ENCODE measurements at regions not wholly inside any gene's neighbourhood (a gene's known extent, or its start where the extent isn't known, plus 50 kb on each side); places are given as distances from the start of the nearest gene placed in this dataset.
"Not testable (repeated sequence)": the region's sequence is repeated elsewhere in the genome, so short reads cannot be mapped to it uniquely, and the experiment has no call there.

GRCh38 chr7:65551042-65551441 lies 177.4 kb downstream of the ZNF92 start:
- H3K9me3 ChIP-seq; H3K27ac Mint-ChIP-seq; CTCF ChIA-PET; H3K27ac ChIP-seq (ENCODE audit: low read length); H3K27me3 ChIP-seq (replicated peaks in 1 of 2; ENCODE audit: control insufficient read depth in 2 of 2, extremely low read depth in 1 of 2, insufficient read depth in 2 of 2, low read length in 1 of 2); DNase-seq; POLR2A ChIA-PET; ATAC-seq (replicated peaks in 1 of 4); H3K4me3 ChIP-seq (ENCODE audit: control insufficient read depth in 1 of 2, extremely low read depth in 1 of 2, low read length in 1 of 2); H3K27me3 Mint-ChIP-seq; H3K4me1 ChIP-seq (ENCODE audit: control insufficient read depth in 1 of 2, extremely low read depth in 1 of 2, insufficient read depth in 2 of 2, low read length in 2 of 2); H3K9me3 Mint-ChIP-seq; H3K36me3 ChIP-seq (ENCODE audit: control insufficient read depth in 2 of 2, extremely low read depth in 1 of 2, insufficient read depth in 1 of 2, low read length in 1 of 2); H3K36me3 Mint-ChIP-seq; H3K4me1 Mint-ChIP-seq; H3K4me3 Mint-ChIP-seq: not testable (repeated sequence)
- no CpG with 5 or more reads among the region's 1 CpG for WGBS (ENCODE audit: insufficient coverage)

GRCh38 chr7:65554553-65555476 lies 181.2 kb downstream of the ZNF92 start:
- H3K4me1 Mint-ChIP-seq; H3K27ac ChIP-seq (ENCODE audit: low read length); H3K27me3 ChIP-seq (replicated peaks in 1 of 2; ENCODE audit: control insufficient read depth in 2 of 2, extremely low read depth in 1 of 2, insufficient read depth in 2 of 2, low read length in 1 of 2); ATAC-seq (replicated peaks in 1 of 4); H3K9me3 Mint-ChIP-seq; H3K27ac Mint-ChIP-seq; POLR2A ChIA-PET; DNase-seq; H3K4me3 ChIP-seq (ENCODE audit: control insufficient read depth in 1 of 2, extremely low read depth in 1 of 2, low read length in 1 of 2); H3K27me3 Mint-ChIP-seq; H3K4me3 Mint-ChIP-seq; H3K4me1 ChIP-seq (ENCODE audit: control insufficient read depth in 1 of 2, extremely low read depth in 1 of 2, insufficient read depth in 2 of 2, low read length in 2 of 2); H3K36me3 ChIP-seq (ENCODE audit: control insufficient read depth in 2 of 2, extremely low read depth in 1 of 2, insufficient read depth in 1 of 2, low read length in 1 of 2); CTCF ChIA-PET; H3K36me3 Mint-ChIP-seq; H3K9me3 ChIP-seq: not testable (repeated sequence)
- no CpG with 5 or more reads among the region's 85 CpGs for WGBS (ENCODE audit: insufficient coverage)

GRCh38 chr7:65558584-65558983 lies 184.9 kb downstream of the ZNF92 start:
- H3K27ac ChIP-seq (ENCODE audit: low read length); H3K36me3 Mint-ChIP-seq; H3K4me3 Mint-ChIP-seq; H3K9me3 ChIP-seq; H3K36me3 ChIP-seq (ENCODE audit: control insufficient read depth in 2 of 2, extremely low read depth in 1 of 2, insufficient read depth in 1 of 2, low read length in 1 of 2); H3K4me3 ChIP-seq (ENCODE audit: control insufficient read depth in 1 of 2, extremely low read depth in 1 of 2, low read length in 1 of 2); POLR2A ChIA-PET; H3K27me3 ChIP-seq (replicated peaks in 1 of 2; ENCODE audit: control insufficient read depth in 2 of 2, extremely low read depth in 1 of 2, insufficient read depth in 2 of 2, low read length in 1 of 2); H3K27me3 Mint-ChIP-seq; CTCF ChIA-PET; DNase-seq; ATAC-seq (replicated peaks in 1 of 4); H3K4me1 Mint-ChIP-seq; H3K27ac Mint-ChIP-seq; H3K4me1 ChIP-seq (ENCODE audit: control insufficient read depth in 1 of 2, extremely low read depth in 1 of 2, insufficient read depth in 2 of 2, low read length in 2 of 2); H3K9me3 Mint-ChIP-seq: not testable (repeated sequence)
- WGBS (ENCODE audit: insufficient coverage): no CpG with 5 or more reads among the region's 4 CpGs

- H3K4me1 ChIP-seq (ENCODE audit: control insufficient read depth in 1 of 2, extremely low read depth in 1 of 2, insufficient read depth in 2 of 2, low read length in 2 of 2); H3K36me3 ChIP-seq (ENCODE audit: control insufficient read depth in 2 of 2, extremely low read depth in 1 of 2, insufficient read depth in 1 of 2, low read length in 1 of 2); ATAC-seq (replicated peaks in 1 of 4); H3K9me3 Mint-ChIP-seq; H3K9me3 ChIP-seq; H3K27me3 Mint-ChIP-seq; H3K4me3 ChIP-seq (ENCODE audit: control insufficient read depth in 1 of 2, extremely low read depth in 1 of 2, low read length in 1 of 2); H3K27ac Mint-ChIP-seq; POLR2A ChIA-PET; H3K36me3 Mint-ChIP-seq; DNase-seq; H3K4me1 Mint-ChIP-seq; H3K27me3 ChIP-seq (replicated peaks in 1 of 2; ENCODE audit: control insufficient read depth in 2 of 2, extremely low read depth in 1 of 2, insufficient read depth in 2 of 2, low read length in 1 of 2); CTCF ChIA-PET; H3K27ac ChIP-seq (ENCODE audit: low read length); H3K4me3 Mint-ChIP-seq: not testable (repeated sequence)
- WGBS (ENCODE audit: insufficient coverage): no CpG with 5 or more reads among the region's 6 CpGs
These were observed 188.2 kb downstream of the ZNF92 start for GRCh38 chr7:65561786-65562372.

GRCh38 chr7:65562522-65562921 lies 188.9 kb downstream of the ZNF92 start:
- H3K27me3 ChIP-seq (replicated peaks in 1 of 2; ENCODE audit: control insufficient read depth in 2 of 2, extremely low read depth in 1 of 2, insufficient read depth in 2 of 2, low read length in 1 of 2); ATAC-seq (replicated peaks in 1 of 4); H3K27ac Mint-ChIP-seq; H3K4me3 Mint-ChIP-seq; H3K9me3 Mint-ChIP-seq; H3K4me1 Mint-ChIP-seq; CTCF ChIA-PET; H3K36me3 Mint-ChIP-seq; H3K9me3 ChIP-seq; H3K4me3 ChIP-seq (ENCODE audit: control insufficient read depth in 1 of 2, extremely low read depth in 1 of 2, low read length in 1 of 2); H3K27me3 Mint-ChIP-seq; H3K27ac ChIP-seq (ENCODE audit: low read length); POLR2A ChIA-PET; H3K4me1 ChIP-seq (ENCODE audit: control insufficient read depth in 1 of 2, extremely low read depth in 1 of 2, insufficient read depth in 2 of 2, low read length in 2 of 2); H3K36me3 ChIP-seq (ENCODE audit: control insufficient read depth in 2 of 2, extremely low read depth in 1 of 2, insufficient read depth in 1 of 2, low read length in 1 of 2): not testable (repeated sequence)
- DNase-seq: peak in 1 of 35 experiments; percentile 0
- no CpG with 5 or more reads among the region's 2 CpGs for WGBS (ENCODE audit: insufficient coverage)

- WGBS (ENCODE audit: insufficient coverage): no CpG with 5 or more reads among the region's 1 CpG
- CTCF ChIA-PET; H3K4me3 Mint-ChIP-seq; H3K36me3 ChIP-seq (ENCODE audit: control insufficient read depth in 2 of 2, extremely low read depth in 1 of 2, insufficient read depth in 1 of 2, low read length in 1 of 2); H3K4me3 ChIP-seq (ENCODE audit: control insufficient read depth in 1 of 2, extremely low read depth in 1 of 2, low read length in 1 of 2); H3K27me3 Mint-ChIP-seq; ATAC-seq (replicated peaks in 1 of 4); POLR2A ChIA-PET; H3K9me3 ChIP-seq; DNase-seq; H3K4me1 Mint-ChIP-seq; H3K27me3 ChIP-seq (replicated peaks in 1 of 2; ENCODE audit: control insufficient read depth in 2 of 2, extremely low read depth in 1 of 2, insufficient read depth in 2 of 2, low read length in 1 of 2); H3K4me1 ChIP-seq (ENCODE audit: control insufficient read depth in 1 of 2, extremely low read depth in 1 of 2, insufficient read depth in 2 of 2, low read length in 2 of 2); H3K27ac Mint-ChIP-seq; H3K27ac ChIP-seq (ENCODE audit: low read length); H3K36me3 Mint-ChIP-seq; H3K9me3 Mint-ChIP-seq: not testable (repeated sequence)
These were observed 189.7 kb downstream of the ZNF92 start for GRCh38 chr7:65563333-65563732.
